Stimulated activated CD8-positive, alpha-beta memory T cell treated with anti-CD3 and anti-CD28 coated beads, Interleukin-7, amount 100 ng/mL, for 1 hour (primary cell): ENCODE measurements at regions not wholly inside any gene's neighbourhood (a gene's known extent, or its start where the extent isn't known, plus 50 kb on each side); places are given as distances from the start of the nearest gene placed in this dataset.
"Not testable (repeated sequence)": the region's sequence is repeated elsewhere in the genome, so short reads cannot be mapped to it uniquely, and the experiment has no call there.

Experiments
- DNase-seq, 2 donors: peaks; one replicate each; pipeline ENCODE4 v3.0.0-alpha.2; 2020; ENCODE audit warnings: low read depth in 2 of 2

DNA sequence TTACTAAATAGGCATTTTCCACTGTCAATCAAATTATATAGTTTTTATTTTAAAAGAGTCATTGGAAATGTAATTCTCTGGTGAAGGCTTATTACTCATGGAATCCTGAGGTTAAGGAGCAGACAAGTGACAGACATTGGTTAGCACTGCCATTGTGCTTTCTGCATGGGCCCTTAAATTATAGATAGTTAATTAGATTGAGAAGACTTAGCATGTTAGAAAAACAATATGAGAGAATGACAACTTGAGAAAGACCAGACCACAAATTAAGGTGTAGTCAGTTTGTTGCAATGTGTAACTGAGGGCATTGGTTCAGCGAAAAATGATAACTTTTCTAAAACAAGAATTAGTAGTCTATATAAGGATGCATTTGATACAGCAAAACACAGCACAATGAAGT lies 195.5 kb downstream of the SLITRK6 start:
- no peak for DNase-seq

DNA sequence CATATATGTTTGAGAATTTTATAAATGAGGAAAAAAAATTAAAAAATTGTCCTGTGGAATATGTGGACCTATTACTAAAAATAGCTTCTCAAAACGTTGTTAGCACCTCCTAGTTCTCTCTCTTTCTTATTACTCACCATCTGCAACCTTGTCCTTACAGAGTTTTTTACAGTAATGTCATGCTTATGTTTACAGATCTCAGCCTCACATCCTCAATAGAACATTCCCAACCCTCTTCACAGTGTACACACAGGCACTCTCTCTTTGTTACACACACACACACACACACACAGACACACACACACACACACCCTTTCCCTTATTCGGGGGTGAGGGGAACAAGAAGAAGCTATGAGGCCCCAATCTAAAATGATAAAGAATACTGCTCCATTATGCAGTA lies 197.7 kb downstream of the SLITRK6 start:
- no peak for DNase-seq

GRCh38 chr13:85597790-85598500 lies 201.3 kb downstream of the SLITRK6 start:
- DNase-seq = no peak

DNA sequence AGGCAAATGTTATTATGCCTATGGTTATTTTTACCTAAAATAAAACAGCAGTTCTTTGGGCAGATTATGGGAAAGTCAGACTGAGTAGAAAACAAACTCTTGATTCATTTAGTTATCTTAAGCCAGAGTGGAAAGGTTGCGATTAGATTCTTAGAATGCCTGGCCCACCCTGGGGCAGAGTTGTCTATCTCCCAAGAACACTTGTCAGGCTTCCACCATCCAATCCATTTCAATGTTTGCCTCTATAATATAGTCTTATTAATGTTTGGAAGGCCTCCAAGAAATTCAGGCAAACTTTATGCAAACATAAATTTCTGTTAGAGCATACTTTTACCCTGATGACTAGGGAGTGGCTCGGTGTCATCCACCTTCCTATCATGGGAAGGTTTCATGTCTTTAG lies 207.0 kb downstream of the SLITRK6 start:
- no peak for DNase-seq

GRCh38 chr13:85590231-85590931 lies 208.8 kb downstream of the SLITRK6 start:
- DNase-seq = no peak

- DNase-seq = no peak
Measured at GRCh38 chr13:85589021-85589420, 210.2 kb downstream of the SLITRK6 start.

- DNase-seq = no peak
Measured at GRCh38 chr13:85588359-85588758, 210.9 kb downstream of the SLITRK6 start.

GRCh38 chr13:85586856-85587255 lies 212.4 kb downstream of the SLITRK6 start:
- DNase-seq = no peak

DNA sequence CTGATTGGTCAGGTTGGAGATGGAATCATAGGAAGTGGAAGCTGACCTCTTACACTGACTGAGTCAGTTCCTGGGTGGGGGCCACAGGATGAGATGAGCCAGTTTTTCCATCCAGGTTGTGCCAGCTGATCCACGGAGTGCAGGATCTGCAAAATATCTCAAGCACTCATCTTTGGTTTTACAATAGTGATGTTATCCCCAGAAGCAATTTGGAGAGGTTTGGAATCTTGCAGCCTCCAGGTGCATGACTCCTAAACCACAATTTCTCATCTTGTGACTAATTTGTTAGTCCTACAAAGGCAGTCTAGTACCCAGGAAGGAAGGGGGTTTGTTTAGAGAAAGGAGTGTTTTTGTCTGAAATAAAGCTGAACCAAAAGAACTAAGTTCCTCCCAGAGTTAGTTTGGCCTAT lies 212.8 kb downstream of the SLITRK6 start:
- DNase-seq = no peak

GRCh38 chr13:85582890-85583289 lies 216.3 kb downstream of the SLITRK6 start:
- no peak for DNase-seq

GRCh38 chr13:85575110-85575509 lies 224.1 kb downstream of the SLITRK6 start:
- DNase-seq = no peak

DNA sequence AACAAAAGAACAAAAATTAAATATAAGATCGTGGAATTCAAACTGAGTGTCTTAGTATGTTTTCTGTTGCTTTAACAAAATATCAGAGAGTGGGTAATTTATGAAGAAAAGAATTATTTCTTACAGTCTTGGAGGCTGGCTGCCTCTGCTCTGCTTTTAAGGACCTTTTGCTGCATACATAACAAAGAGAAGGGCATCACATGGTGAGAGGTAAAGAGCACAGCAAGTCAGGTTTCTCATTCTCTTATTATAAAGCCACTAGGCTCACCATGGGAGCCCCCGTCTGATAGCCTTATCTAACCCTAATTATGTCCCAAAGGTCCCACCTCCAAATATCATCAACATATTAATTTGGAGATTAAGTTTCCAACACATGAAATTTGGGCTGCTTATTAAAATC lies 231.3 kb downstream of the SLITRK6 start:
- DNase-seq = no peak

DNA sequence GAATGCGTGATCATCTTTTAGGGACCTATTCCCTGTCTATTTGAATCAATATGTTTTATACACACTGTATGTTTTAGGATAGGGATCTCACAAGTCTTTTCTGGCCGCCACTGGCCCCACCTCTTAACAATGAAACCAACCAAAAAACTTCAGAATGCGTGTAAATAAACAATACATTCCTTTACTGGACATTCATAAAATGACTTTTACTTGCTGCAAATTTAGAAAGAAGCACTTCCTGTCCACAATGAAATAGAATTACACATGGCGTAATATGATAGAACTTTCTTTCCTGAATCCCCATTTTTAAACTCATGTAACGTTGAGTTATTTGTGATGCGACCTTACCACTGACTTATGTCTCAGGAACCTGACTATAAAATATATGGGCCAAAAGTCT lies 233.6 kb downstream of the SLITRK6 start:
- no peak for DNase-seq

DNA sequence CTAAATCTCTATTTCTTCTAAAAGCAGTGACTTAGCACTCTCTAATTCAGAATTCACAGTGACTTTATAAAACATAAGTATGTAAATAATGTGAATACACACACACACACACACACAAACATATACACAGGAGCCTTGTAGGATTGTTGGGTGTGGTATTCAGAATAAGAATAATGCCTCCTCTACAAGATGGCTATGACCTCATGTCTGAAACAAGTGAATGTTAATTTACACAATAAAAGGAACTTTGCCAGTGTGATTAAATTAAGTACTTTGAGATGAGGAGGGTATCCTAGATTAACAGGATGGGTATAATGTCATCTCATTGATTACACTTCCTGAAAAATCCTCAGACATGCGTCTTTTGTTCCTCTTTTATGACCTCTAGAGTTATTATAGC lies 234.6 kb downstream of the SLITRK6 start:
- no peak for DNase-seq

GRCh38 chr13:85562282-85562681 lies 236.9 kb downstream of the SLITRK6 start:
- DNase-seq = no peak

- DNase-seq = no peak
Measured at GRCh38 chr13:85557691-85558467, 241.3 kb downstream of the SLITRK6 start.

DNA sequence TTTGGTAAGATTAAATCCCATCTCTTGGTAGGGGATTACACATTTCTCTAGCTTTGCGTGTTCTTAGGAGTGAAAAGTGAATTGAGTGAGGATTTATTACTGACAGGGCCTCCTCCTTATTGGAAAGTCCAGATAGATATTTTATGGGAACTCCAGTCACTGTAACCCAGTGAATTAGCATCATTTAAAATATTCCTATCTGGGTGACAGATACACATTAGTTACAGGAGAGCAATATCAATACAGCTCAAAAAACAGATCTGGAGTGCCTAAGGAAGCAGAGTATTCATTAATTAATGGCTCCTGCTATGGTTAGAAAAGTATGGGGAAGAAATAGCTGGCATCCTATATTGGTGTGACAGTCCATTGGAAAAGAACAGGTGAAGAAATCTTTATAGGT lies 248.2 kb downstream of the SLITRK6 start:
- no peak for DNase-seq

DNA sequence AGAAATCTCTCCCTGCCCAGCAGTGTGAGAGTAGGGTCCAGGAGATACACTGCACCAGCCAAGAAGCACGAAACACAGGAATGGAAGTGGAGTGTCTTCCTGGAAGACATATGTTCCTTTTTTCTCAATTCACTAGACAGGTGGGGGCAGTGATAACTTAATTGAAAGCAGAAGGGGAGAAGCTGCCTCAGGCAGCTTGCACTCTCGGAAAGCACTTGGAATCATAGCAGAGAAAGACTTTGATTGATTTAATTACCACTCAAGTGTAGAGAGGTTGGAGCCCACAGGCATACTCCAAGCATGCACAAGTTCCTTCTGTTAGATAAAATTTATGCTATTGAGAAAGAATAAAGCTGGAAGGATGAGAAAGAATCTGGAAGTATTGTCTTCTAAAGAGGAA lies 249.4 kb downstream of the SLITRK6 start:
- DNase-seq = no peak

GRCh38 chr13:85548845-85549244 lies 250.4 kb downstream of the SLITRK6 start:
- not testable (repeated sequence) for DNase-seq

DNA sequence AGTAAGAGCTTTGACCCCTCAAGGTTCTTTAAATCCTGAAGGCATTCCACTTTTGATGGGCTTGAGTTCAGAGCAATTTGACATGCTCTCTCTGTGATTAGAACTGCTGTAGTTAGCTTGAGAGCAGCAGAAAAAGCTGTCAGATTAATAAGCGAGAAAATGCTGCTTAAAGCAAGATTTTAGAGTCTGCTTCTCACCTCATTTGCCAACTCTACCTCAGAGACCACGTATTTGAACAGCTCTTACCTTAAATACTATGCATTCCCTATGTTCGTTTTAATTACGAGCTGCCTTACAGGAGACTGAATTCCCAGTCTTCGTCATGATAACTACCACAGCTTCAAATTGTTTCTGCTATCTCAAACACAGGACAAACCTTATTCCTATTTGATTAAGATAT lies 253.4 kb downstream of the SLITRK6 start:
- no peak for DNase-seq

DNA sequence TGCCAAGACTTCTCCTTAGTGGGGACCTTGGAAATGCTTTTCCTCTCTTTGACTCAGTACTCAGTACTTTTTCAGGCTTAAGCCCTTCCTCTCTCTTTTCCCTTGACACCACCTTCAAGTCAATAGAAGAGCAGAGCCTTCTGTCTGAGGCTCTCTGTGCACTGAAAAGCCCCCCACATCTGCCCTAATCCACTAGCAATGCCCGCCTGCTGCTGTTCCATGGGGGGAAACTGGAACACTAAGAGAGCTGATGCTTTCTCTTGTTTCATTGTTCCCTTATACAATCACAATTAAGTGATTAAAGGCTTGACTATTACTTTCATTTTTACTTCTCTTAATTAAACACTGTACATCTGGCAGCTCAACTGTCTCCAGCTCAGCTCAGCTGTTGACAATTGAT lies 254.5 kb downstream of the SLITRK6 start:
- DNase-seq = no peak

GRCh38 chr13:85543144-85543543 lies 256.1 kb downstream of the SLITRK6 start:
- no peak for DNase-seq

DNA sequence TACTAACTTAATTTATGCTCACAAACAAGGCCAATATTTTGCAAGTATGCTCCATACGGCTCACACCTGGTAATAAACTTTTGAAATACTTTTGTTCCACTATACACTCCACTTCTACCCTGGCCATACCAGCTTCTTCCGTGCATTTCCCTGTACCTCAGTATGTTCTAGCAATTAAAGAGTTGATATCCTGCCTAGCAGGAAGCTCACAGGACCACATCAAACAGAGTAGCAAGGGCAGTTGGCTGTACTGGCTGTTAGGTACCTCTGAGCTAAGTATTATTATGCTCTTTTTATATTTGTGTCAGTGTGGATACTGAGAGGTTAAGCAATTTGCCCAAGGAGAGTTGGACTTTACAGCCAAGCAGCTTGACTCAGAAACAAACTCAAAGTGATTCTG lies 257.7 kb downstream of the SLITRK6 start:
- DNase-seq = no peak
